K562 (cell line): ENCODE measurements at regions not wholly inside any gene's neighbourhood (a gene's known extent, or its start where the extent isn't known, plus 50 kb on each side); places are given as distances from the start of the nearest gene placed in this dataset.

Experiments
- ATAC-seq: fragments of 200-7000 bp; cut with Tn5 transposase; 3 replicates; pipeline ENCODE4 v1.9.1; 2020; ENCODE audit warnings: moderate library complexity
- BruUV-seq: library from RNA; stranded (reverse); fragments of 400-500 nt; replicated peaks from 2 replicates; lab custom pipeline; 2021; lab: Mats Ljungman, UMichigan
- CTCF ChIA-PET: fragments of 300-600 bp; formaldehyde crosslinking; extraction: SDS; loops from one replicate; lab custom pipeline; 2021; ENCODE audit warnings: low intra/inter-chr PET ratio; lab: Yijun Ruan, JAX
- POLR2A ChIA-PET: fragments of 300-600, 350-650 bp; sonication (Branson Sonifier 250); formaldehyde crosslinking; extraction: SDS; loops from one replicate; lab custom pipeline; 2021; ENCODE audit warnings: antibody characterized with exemption, inconsistent platforms; lab: Yijun Ruan, JAX
- DNase-seq, 4 experiments: peaks; one replicate each; pipeline versions ENCODE4 v3.0.0 to v3.0.0-alpha.2; 2011 to 2018; ENCODE audit warnings: low spot score in 3 of 4, mixed read lengths in 3 of 4; ENCODE audit errors: extremely low read depth in 1 of 4
- FAIRE-seq: peaks from 2 replicates; lab custom pipeline; 2011; peaks lifted over from hg19 to GRCh38; lab: Jason Lieb, UNC
- H2AFZ ChIP-seq: 2 replicates; pipeline ENCODE4 v1.6.0; 2011; ENCODE audit warnings: low read depth, low read length, control low read depth, inconsistent platforms
- H3K27ac ChIP-seq: fragments of 200-600 bp; 3 replicates; pipeline ENCODE4 v1.8.0; 2011; ENCODE audit warnings: low read depth, mild to moderate bottlenecking, control low read depth, inconsistent platforms, low read length, moderate library complexity, mixed read lengths; ENCODE audit errors: extremely low read depth
- H3K27me3 ChIP-seq, 2 experiments: fragments of 300-600 bp in 1 of 2; 2 replicates in 1 of 2; 3 replicates in 1 of 2; pipeline versions ENCODE4 v1.6.0 to v1.8.0; 2011; ENCODE audit warnings: inconsistent platforms in 2 of 2, low read length in 2 of 2, mild to moderate bottlenecking in 1 of 2, mixed read lengths in 1 of 2, moderate library complexity in 1 of 2; ENCODE audit not compliant: control insufficient read depth in 2 of 2, insufficient read depth in 2 of 2
- H3K36me3 ChIP-seq: fragments of 300-600 bp; 3 replicates; pipeline ENCODE4 v1.8.0; 2011; ENCODE audit warnings: mild to moderate bottlenecking, low read length, inconsistent platforms; ENCODE audit not compliant: control insufficient read depth, insufficient read depth
- H3K4me1 ChIP-seq, 2 experiments: fragments of 200-600 bp in 1 of 2; replicated peaks in 1 of 2; 2 replicates in 1 of 2; 3 replicates in 1 of 2; pipeline versions ENCODE4 v1.5.1 to v1.8.0; 2011; ENCODE audit warnings: inconsistent platforms in 2 of 2, low read length in 2 of 2, mild to moderate bottlenecking in 1 of 2, mixed read lengths in 1 of 2, moderate library complexity in 1 of 2; ENCODE audit not compliant: control insufficient read depth in 2 of 2, insufficient read depth in 2 of 2
- H3K4me2 ChIP-seq: 2 replicates; pipeline ENCODE4 v1.6.1; 2011; ENCODE audit warnings: low read length, control low read depth, inconsistent platforms, mixed read lengths; ENCODE audit not compliant: insufficient read depth
- H3K4me3 ChIP-seq: fragments of 200-600 bp; sonication (generic), shearing (Covaris generic); 2 replicates; pipeline ENCODE4 v1.5.1; 2016; ENCODE audit warnings: control low read depth, inconsistent platforms
- H3K79me2 ChIP-seq: fragments of 200-600 bp; 3 replicates; pipeline ENCODE4 v1.8.0; 2011; ENCODE audit warnings: low read length, inconsistent platforms; ENCODE audit not compliant: control insufficient read depth, insufficient read depth
- H3K9ac ChIP-seq, 2 experiments: 2 replicates each; pipeline versions ENCODE4 v1.6.0 to v1.6.1; 2011; ENCODE audit warnings: low read depth in 2 of 2, low read length in 2 of 2, control low read depth in 1 of 2, inconsistent platforms in 1 of 2, mild to moderate bottlenecking in 1 of 2, mixed read lengths in 1 of 2; ENCODE audit not compliant: insufficient read depth in 1 of 2
- H3K9me1 ChIP-seq: one replicate; pipeline ENCODE4 v1.6.0; 2011; ENCODE audit warnings: inconsistent platforms, mild to moderate bottlenecking, low read length, moderate library complexity; ENCODE audit not compliant: control insufficient read depth, insufficient read depth
- H3K9me3 ChIP-seq: replicated peaks from 2 replicates; pipeline ENCODE4 v1.5.1; 2011; ENCODE audit warnings: low read depth, low read length, inconsistent platforms; ENCODE audit not compliant: control insufficient read depth, insufficient read depth
- H4K20me1 ChIP-seq: replicated peaks from 2 replicates; pipeline ENCODE4 v1.6.1; 2011; ENCODE audit warnings: low read length, inconsistent platforms, mixed read lengths; ENCODE audit not compliant: control insufficient read depth, insufficient read depth
- BRD4 ChIP-seq: fragments of 200-600 bp; sonication (generic); IDR thresholded peaks from 2 replicates; pipeline ENCODE4 v1.6.1; 2017; ENCODE audit warnings: inconsistent platforms
- CBX8 ChIP-seq: fragments of 200-600 bp; sonication (generic); IDR thresholded peaks from 2 replicates; pipeline ENCODE4 v1.6.1; 2012; ENCODE audit warnings: borderline replicate concordance, mixed run types, low read depth, mild to moderate bottlenecking, moderate library complexity, mixed read lengths, low read length, control low read depth, inconsistent platforms; ENCODE audit not compliant: poor library complexity, severe bottlenecking; ENCODE audit errors: extremely low read depth
- KLF10 ChIP-seq: fragments of 250-450 bp; sonication (Bioruptor Pico); IDR thresholded peaks from 2 replicates; pipeline ENCODE4 v1.6.1; 2021; ENCODE audit warnings: matching md5 sums
- NCOA1 ChIP-seq: fragments of 450-650 bp; IDR thresholded peaks from 2 replicates; pipeline ENCODE4 v1.6.1; 2016; ENCODE audit warnings: low read depth
- NCOA2 ChIP-seq, 2 experiments: fragments of 450-650 bp; IDR thresholded peaks; 2 replicates each; pipeline ENCODE4 v1.6.1; 2018; ENCODE audit warnings: mild to moderate bottlenecking in 2 of 2, moderate library complexity in 1 of 2; ENCODE audit not compliant: partially characterized antibody in 2 of 2
- NFE2 ChIP-seq: IDR thresholded peaks from 2 replicates; pipeline ENCODE4 v1.6.1; 2014; ENCODE audit warnings: antibody characterized with exemption, low read depth
- TCFL5 ChIP-seq: fragments of 250-450 bp; sonication (Bioruptor Pico); conservative IDR thresholded peaks from 2 replicates; pipeline ENCODE4 v1.6.1; 2021; ENCODE audit warnings: mild to moderate bottlenecking, moderate library complexity, matching md5 sums
- ZNF561 ChIP-seq: fragments of 450-650 bp; formaldehyde crosslinking; conservative IDR thresholded peaks from 2 replicates; pipeline ENCODE4 v1.4.0; 2020; ENCODE audit warnings: mild to moderate bottlenecking, moderate library complexity
- ZNF764 ChIP-seq: fragments of 250-450 bp; sonication (Bioruptor Pico); IDR thresholded peaks from 2 replicates; pipeline ENCODE4 v1.4.0; 2020; ENCODE audit warnings: low read depth, mild to moderate bottlenecking, moderate library complexity
- ZNF766 ChIP-seq: fragments of 200-800 bp; sonication (Bioruptor generic); conservative IDR thresholded peaks from 2 replicates; pipeline ENCODE4 v1.6.1; 2016; ENCODE audit warnings: missing genetic modification characterization, missing compliant biosample characterization
- WGBS: fragments of 100-300 bp; shearing (Covaris generic); methylation state at CpG from one replicate; pipeline ENCODE4 v1.1.6; 2016; ENCODE audit warnings: low coverage, mixed read lengths; ENCODE audit not compliant: insufficient coverage; ENCODE audit errors: missing lambda C conversion rate; 5-methylcytosine and 5-hydroxymethylcytosine counted together
- in situ Hi-C: fragments of 300-500 bp; cut with MboI; formaldehyde crosslinking; loops from 4 replicates; pipeline ENCODE4 v1.15.0; 2018; ENCODE audit warnings: inconsistent platforms, mixed read lengths
- intact Hi-C: fragments of 100-400 bp; cut with micrococcal nuclease; formaldehyde crosslinking; loops from 2 replicates; pipeline ENCODE4 v1.14.2; 2022
- TF ChIP-seq, protein P1 (sequence below): fragments of 250-450 bp; sonication (Bioruptor Pico); IDR thresholded peaks from 2 replicates; pipeline ENCODE4 v1.4.0; 2020; ENCODE audit warnings: mild to moderate bottlenecking, moderate library complexity
- TF ChIP-seq, protein P2 (sequence below): sonication (generic); formaldehyde crosslinking; IDR thresholded peaks from 2 replicates; pipeline ENCODE4 v1.8.1; 2023; ENCODE audit warnings: missing genetic modification reagents, mild to moderate bottlenecking, borderline replicate concordance
- TF ChIP-seq, protein P3 (sequence below): sonication (generic); formaldehyde crosslinking; IDR thresholded peaks from 2 replicates; pipeline ENCODE4 v1.8.1; 2023; ENCODE audit warnings: mild to moderate bottlenecking, missing genetic modification reagents, moderate library complexity

DNA sequence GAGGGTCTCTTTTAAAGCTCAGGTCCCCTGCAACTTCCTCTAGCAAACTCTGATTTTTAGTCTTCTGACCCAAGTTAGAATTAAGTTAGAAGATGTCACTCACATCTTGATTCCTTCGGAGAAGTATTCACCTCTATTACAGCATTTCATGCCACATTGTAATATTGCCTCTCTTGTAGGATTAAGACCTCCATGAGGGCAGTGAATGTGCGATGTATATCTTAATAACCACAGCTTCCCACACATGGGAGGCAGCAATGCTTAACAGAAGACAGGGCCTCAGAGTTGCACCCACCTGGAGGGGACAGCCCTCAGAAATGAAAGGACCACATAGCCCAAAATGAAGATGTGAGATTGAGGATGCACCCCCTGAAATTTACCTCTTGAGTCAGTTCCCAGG is 270.3 kb downstream of the HTR7 start (continued):
- TF ChIP-seq, protein P1, sequence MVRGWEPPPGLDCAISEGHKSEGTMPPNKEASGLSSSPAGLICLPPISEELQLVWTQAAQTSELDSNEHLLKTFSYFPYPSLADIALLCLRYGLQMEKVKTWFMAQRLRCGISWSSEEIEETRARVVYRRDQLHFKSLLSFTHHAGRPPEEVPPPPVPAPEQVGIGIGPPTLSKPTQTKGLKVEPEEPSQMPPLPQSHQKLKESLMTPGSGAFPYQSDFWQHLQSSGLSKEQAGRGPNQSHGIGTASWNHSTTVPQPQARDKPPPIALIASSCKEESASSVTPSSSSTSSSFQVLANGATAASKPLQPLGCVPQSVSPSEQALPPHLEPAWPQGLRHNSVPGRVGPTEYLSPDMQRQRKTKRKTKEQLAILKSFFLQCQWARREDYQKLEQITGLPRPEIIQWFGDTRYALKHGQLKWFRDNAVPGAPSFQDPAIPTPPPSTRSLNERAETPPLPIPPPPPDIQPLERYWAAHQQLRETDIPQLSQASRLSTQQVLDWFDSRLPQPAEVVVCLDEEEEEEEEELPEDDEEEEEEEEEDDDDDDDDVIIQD (CRISPR knock-in tag): no peak
- TF ChIP-seq, protein P2, sequence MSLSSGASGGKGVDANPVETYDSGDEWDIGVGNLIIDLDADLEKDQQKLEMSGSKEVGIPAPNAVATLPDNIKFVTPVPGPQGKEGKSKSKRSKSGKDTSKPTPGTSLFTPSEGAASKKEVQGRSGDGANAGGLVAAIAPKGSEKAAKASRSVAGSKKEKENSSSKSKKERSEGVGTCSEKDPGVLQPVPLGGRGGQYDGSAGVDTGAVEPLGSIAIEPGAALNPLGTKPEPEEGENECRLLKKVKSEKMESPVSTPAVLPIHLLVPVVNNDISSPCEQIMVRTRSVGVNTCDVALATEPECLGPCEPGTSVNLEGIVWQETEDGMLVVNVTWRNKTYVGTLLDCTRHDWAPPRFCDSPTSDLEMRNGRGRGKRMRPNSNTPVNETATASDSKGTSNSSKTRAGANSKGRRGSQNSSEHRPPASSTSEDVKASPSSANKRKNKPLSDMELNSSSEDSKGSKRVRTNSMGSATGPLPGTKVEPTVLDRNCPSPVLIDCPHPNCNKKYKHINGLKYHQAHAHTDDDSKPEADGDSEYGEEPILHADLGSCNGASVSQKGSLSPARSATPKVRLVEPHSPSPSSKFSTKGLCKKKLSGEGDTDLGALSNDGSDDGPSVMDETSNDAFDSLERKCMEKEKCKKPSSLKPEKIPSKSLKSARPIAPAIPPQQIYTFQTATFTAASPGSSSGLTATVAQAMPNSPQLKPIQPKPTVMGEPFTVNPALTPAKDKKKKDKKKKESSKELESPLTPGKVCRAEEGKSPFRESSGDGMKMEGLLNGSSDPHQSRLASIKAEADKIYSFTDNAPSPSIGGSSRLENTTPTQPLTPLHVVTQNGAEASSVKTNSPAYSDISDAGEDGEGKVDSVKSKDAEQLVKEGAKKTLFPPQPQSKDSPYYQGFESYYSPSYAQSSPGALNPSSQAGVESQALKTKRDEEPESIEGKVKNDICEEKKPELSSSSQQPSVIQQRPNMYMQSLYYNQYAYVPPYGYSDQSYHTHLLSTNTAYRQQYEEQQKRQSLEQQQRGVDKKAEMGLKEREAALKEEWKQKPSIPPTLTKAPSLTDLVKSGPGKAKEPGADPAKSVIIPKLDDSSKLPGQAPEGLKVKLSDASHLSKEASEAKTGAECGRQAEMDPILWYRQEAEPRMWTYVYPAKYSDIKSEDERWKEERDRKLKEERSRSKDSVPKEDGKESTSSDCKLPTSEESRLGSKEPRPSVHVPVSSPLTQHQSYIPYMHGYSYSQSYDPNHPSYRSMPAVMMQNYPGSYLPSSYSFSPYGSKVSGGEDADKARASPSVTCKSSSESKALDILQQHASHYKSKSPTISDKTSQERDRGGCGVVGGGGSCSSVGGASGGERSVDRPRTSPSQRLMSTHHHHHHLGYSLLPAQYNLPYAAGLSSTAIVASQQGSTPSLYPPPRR (CRISPR knock-in tag): no peak

DNA sequence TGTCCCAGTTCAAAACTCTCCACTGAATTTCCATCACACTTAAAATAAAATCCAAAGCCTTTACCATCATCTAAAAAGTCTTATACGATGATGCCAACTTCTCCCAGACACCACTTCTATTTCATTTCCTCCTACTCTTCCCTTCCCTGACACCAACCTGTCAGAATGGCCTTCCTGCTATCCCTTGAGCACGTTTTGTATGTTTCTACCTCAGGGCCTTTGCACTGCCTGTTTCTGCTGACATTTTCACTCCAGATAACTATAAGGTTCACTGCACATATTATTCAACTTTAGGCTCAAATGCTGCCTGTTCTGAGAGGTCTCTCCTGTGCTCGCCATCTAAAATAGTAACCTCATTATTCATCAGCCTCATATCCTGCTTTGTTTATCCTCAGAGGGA is 269.6 kb downstream of the HTR7 start:
- no TSS peak for BruUV-seq
- TF ChIP-seq NCOA2 (IDR thresholded peaks at IDR 0.05; ENCODE audit: partially characterized antibody in 2 of 2) (no peak), CBX8 (no peak), KLF10 (CRISPR knock-in tag) (no peak), NFE2 (no peak), NCOA1 (no peak), BRD4 (no peak), ZNF764 (CRISPR knock-in tag) (no peak), ZNF561 (CRISPR knock-in tag) (no peak), TCFL5 (CRISPR knock-in tag) (no peak), ZNF766 (CRISPR knock-in tag) (no peak)
- TF ChIP-seq, protein P3, sequence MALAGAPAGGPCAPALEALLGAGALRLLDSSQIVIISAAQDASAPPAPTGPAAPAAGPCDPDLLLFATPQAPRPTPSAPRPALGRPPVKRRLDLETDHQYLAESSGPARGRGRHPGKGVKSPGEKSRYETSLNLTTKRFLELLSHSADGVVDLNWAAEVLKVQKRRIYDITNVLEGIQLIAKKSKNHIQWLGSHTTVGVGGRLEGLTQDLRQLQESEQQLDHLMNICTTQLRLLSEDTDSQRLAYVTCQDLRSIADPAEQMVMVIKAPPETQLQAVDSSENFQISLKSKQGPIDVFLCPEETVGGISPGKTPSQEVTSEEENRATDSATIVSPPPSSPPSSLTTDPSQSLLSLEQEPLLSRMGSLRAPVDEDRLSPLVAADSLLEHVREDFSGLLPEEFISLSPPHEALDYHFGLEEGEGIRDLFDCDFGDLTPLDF (CRISPR knock-in tag): no peak

More for the DNA sequence above, 269.6 kb downstream of the HTR7 start:
- no peaks in the 10 kb centered on the region for H3K27me3 ChIP-seq
- DNase-seq: no peak
- no peak overlapping the region for H3K27ac ChIP-seq
- no peaks in the 10 kb centered on the region for H3K36me3 ChIP-seq
- no peak overlapping the region for H2AFZ ChIP-seq
- CTCF ChIA-PET: no interaction called here
- H3K4me1 ChIP-seq: no peaks in the 10 kb centered on the region
- no peak overlapping the region for H3K4me3 ChIP-seq
- no peak overlapping the region for H3K4me2 ChIP-seq
- no peaks in the 10 kb centered on the region for H3K79me2 ChIP-seq
- FAIRE-seq: no peak
- POLR2A ChIA-PET: no interaction called here
- no peaks in the 10 kb centered on the region for H3K9me3 ChIP-seq
- WGBS: 0% methylated on average over 2 of the region's 3 CpGs
- H3K9ac ChIP-seq: no peak overlapping the region
- no peaks in the 10 kb centered on the region for H4K20me1 ChIP-seq
- no peaks in the 10 kb centered on the region for H3K9me1 ChIP-seq
- intact Hi-C loops: no loop called here
- ATAC-seq: no peak
- in situ Hi-C loops: no loop called here
